ENCODE measurements at regions not wholly inside any gene's neighbourhood (a gene's known extent, or its start where the extent isn't known, plus 50 kb on each side); places are given as distances from the start of the nearest gene placed in this dataset.

- CTCF ChIA-PET (ENCODE audit: low intra/inter-chr PET ratio, low total read pairs): no interaction called here
Measured at GRCh38 chr6:48472091-48472490, 361.1 kb upstream of the PTCHD4 start.

More at GRCh38 chr6:48472091-48472490, 361.1 kb upstream of the PTCHD4 start:
- H3K4me1 ChIP-seq (ENCODE audit: insufficient read depth, low read length): no peaks in the 10 kb centered on the region
- TF ChIP-seq CHCHD3 (CRISPR knock-in tag; IDR thresholded peaks at IDR 0.05) (no peak), ZNF883 (CRISPR knock-in tag; IDR thresholded peaks at IDR 0.05; ENCODE audit: not compliant biosample characterization) (no peak), ZNF652 (CRISPR knock-in tag; IDR thresholded peaks at IDR 0.05; ENCODE audit: borderline replicate concordance, low read depth) (no peak), ZNF83 (CRISPR knock-in tag; IDR thresholded peaks at IDR 0.05; ENCODE audit: borderline replicate concordance) (no peak), GFI1 (CRISPR knock-in tag; IDR thresholded peaks at IDR 0.05; ENCODE audit: borderline replicate concordance) (no peak), RFX5 (IDR thresholded peaks at IDR 0.05; ENCODE audit: low read depth, low read length) (no peak), CREBL2 (CRISPR knock-in tag; IDR thresholded peaks at IDR 0.05; ENCODE audit: borderline replicate concordance) (no peak), ZNF333 (CRISPR knock-in tag; IDR thresholded peaks at IDR 0.05; ENCODE audit: borderline replicate concordance) (no peak), MYC (CRISPR knock-in tag; IDR thresholded peaks at IDR 0.05; ENCODE audit: borderline replicate concordance) (no peak), MTA3 (CRISPR knock-in tag; IDR thresholded peaks at IDR 0.05) (no peak), ZBTB3 (CRISPR knock-in tag; IDR thresholded peaks at IDR 0.05; ENCODE audit: borderline replicate concordance, low read depth) (no peak), HMGXB4 (CRISPR knock-in tag; IDR thresholded peaks at IDR 0.05; ENCODE audit: borderline replicate concordance in 1 of 2, low read depth in 1 of 2) (no peak), ZNF749 (CRISPR knock-in tag; IDR thresholded peaks at IDR 0.05; ENCODE audit: borderline replicate concordance) (no peak), HCFC1 (IDR thresholded peaks at IDR 0.05; ENCODE audit: low read depth, low read length) (no peak), ZNF776 (CRISPR knock-in tag; IDR thresholded peaks at IDR 0.05) (no peak), ETS1 (CRISPR knock-in tag; IDR thresholded peaks at IDR 0.05) (no peak), ARID3A (IDR thresholded peaks at IDR 0.05; ENCODE audit: low read depth, low read length) (no peak), IRF9 (CRISPR knock-in tag; IDR thresholded peaks at IDR 0.05; ENCODE audit: borderline replicate concordance) (no peak), ZZZ3 (CRISPR knock-in tag; IDR thresholded peaks at IDR 0.05; ENCODE audit: borderline replicate concordance) (no peak)
- in situ Hi-C loops (cut with HindIII; ENCODE audit: extremely low pct_ligation_motif_present, low pct_unique_long_range_greater_than_20kb): no loop called here
- no peak overlapping the region for H3K4me2 ChIP-seq (ENCODE audit: low read depth, low read length)
- intact Hi-C loops (cut with micrococcal nuclease; ENCODE audit: unreplicated experiment): loop anchor here (10.0 kb wide), 1 partner anchor 387 kb away; no protein-coding TSS in a partner anchor
- no peaks in the 10 kb centered on the region for H3K9me3 ChIP-seq (ENCODE audit: low read length)
- no peak for ATAC-seq
- H3K27me3 ChIP-seq (ENCODE audit: control insufficient read depth in 1 of 2, insufficient read depth in 2 of 2, low read length in 2 of 2): no peaks in the 10 kb centered on the region
- no peak for DNase-seq (ENCODE audit: low spot score)
- H3K79me2 ChIP-seq (ENCODE audit: insufficient read depth, low read length): no peaks in the 10 kb centered on the region
- H3K36me3 ChIP-seq (replicated peaks in 1 of 2; ENCODE audit: control insufficient read depth in 1 of 2, insufficient read depth in 2 of 2, low read length in 2 of 2): no peaks in the 10 kb centered on the region
- POLR2A ChIA-PET: no interaction called here
- FAIRE-seq: no peak
- no peak overlapping the region for H3K27ac ChIP-seq (ENCODE audit: extremely low read length, insufficient read depth, low read length)
- no peak overlapping the region for H3K4me3 ChIP-seq (replicated peaks in 1 of 3; ENCODE audit: insufficient read depth in 1 of 3, low read depth in 2 of 3, low read length in 3 of 3)
- BruUV-seq (replicated peaks): no TSS peak
- H4K20me1 ChIP-seq (ENCODE audit: insufficient read depth, low read length): no peaks in the 10 kb centered on the region
- no peak overlapping the region for H3K9ac ChIP-seq (ENCODE audit: insufficient read depth, low read depth, low read length)
- no peak overlapping the region for H2AFZ ChIP-seq (ENCODE audit: low read length)
